CD4-positive, alpha-beta T cell treated with Interleukin-15 for 1 hour (primary cell): ENCODE measurements at regions not wholly inside any gene's neighbourhood (a gene's known extent, or its start where the extent isn't known, plus 50 kb on each side); places are given as distances from the start of the nearest gene placed in this dataset.
A peak's percentile ranks its signal among the peaks of the same experiment; 100 is the strongest.
"Not testable (repeated sequence)": the region's sequence is repeated elsewhere in the genome, so short reads cannot be mapped to it uniquely, and the experiment has no call there.

Experiments used
- DNase-seq: peaks from one replicate; pipeline ENCODE4 v3.0.0-alpha.2; 2020

DNA sequence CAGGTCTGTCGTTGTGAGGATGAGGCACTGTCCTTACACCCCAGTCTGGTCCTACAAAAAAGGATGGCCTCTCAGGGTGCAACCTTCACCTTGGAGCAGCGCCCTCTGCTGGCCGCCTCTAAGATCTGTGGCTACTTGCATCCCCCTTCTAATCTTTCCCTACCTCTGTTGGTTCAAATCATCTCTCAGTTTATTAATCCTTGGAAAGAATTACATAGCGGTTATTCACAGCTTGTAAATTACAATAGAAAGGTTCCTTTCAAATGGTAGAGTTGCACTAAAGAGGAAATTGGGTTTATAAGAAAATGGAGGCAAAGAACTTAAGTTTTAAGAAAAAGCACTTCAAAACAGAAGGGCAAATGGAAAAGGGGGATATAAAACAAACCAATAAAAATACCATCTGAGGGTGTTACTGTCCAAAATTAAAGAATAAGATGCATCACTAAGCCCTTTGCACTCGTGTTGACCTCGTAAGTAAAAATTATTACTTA lies 102.0 kb upstream of the PLEKHM1 start:
- peak; percentile 65 for DNase-seq

DNA sequence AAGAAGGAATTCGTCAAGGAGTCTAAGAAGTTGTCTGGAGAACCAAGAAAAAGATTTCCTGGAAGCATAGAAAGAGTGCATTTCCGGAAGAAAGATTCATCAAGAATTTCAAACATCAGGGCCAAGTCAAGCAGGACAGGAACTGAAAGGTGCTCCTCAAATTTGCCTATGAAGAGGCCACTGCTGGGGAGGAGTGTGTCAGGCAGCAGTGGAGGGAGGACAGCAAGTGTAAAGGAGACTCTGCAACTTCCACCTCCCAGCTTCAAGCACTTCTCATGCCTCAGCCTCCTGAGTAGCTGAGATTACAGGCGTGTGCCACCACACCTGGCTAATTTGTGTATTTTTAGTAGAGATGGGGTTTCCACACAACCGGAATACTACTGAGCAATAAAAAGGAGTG lies 105.8 kb upstream of the PLEKHM1 start:
- DNase-seq: not testable (repeated sequence)

DNA sequence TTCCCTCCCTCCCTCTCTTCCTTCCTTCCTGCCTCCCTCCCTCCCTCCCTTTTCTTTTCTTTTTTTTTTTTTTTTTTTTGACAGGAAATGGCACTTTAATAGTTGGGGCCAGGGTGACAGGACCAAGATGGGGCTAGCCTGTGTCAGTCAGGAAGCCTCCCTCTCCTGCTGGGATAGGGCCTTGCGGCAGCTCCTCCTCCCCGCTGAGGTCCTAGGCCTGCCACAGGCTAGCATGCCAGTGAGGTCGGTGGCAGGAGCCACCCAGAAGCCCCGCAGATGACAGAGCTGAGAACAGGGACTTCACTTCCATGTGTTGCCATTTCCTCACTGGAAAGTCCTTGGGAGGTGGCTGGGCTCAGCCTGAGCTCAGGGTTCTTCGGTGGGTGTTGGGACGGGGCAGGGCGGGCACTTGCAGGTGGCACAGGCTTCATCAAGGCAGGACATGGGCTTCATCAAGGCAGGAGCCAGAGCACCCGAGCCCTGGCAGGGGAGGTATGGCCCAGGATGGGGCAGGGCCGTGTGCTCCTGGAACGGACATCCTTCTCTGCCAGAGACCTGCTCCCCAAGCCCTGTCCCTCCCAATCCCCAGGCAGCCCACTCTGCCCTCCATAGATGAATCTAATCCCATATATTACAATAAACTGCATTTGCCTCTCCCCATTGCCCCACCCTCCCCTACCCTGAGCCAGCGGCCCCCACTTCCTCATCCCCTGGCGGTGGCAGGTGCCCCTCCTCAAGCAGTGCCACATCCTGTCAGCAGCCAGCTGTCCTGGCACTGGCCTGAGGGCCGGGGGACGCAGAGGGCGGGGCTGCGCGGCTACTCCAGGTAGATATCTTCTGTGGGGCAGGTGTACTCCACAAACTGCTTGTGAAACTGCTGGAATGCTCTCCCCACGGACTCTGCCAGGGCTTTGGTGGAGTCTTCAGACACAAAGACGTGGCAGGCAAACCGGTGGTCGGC lies 109.8 kb upstream of the PLEKHM1 start:
- DNase-seq: peak; percentile 37

DNA sequence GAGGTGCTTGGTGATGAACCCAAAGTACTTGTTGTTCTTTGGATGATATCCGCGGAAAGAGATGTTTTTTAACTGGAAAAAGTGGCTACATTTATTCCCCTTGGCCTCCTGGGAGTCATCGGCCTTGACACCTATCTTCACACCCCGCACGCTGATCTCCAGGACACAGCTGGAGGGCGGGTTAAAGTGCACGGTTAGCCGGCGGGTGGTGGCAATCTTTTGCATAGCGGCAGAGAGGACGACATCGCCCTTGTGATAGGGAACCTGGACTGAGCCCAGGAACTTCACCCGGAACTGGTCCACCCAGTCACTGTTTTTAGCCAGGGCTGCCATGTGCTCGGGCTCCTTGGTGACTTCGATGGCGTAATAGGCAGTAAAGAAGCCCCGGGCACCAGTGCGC lies 110.5 kb upstream of the PLEKHM1 start:
- DNase-seq: not testable (repeated sequence)

DNA sequence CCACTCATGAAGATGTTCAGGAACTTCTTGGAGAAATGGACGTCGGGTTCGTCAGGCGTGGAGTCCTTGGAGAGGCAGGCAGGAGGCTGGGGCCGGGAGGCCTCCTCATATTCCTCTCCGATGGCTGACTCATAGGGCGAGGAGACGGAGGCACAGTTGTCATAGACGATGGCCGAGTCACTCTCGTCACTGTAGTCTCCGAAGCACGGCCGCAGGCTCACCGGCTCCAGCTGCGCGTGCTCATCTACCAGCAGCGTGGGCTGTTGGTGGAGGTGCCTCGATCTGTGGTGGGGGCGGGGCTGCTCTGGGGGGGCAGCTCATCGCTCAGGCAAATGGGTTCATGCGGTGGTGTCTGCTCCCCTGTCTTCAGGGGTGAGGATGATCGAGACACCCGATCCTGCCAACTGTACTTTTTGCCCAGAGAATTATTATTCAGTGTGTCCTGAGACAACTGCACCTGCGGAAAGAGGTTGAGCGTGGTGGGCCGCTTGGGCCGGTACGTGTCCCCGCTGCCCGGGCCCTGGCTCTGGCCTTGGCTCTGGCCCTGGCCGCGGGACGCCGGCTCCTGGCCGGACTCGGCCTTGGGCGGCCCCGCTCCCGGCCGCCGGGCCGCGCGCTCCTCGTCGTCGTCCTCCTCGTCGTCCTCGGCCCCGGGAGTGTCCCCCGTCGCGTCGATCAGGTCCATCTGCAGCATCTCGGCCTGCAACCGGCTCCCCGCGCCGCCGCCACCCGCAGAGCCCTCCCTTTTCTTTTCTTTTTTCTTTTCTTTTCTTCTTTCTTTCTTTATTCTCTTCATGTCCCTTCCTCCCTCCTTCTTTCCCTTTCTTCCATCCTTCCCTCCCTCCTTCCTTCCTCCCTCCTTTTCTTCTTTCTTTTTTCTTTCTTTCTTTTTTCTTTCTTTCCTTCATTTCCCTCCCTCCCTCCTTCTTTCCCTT lies 111.4 kb upstream of the PLEKHM1 start:
- DNase-seq: not testable (repeated sequence)

DNA sequence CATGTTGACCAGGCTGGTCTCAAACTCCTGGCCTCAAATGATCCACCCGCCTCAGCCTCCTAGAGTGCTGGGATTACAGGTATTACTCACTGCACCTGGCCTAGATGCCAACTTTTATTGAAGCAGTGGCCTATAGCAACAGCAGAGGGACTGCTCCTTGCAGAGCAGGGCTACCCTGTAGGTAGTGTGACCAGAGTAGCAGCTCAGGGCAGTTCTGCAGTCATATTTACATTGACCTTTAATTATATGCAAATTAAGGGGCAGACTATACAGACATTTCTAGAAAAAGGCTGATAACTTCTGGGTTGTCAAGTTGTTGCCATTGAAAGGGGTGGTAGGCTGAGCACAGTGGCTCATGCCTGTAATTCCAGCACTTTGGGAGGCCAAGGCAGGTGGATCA lies 115.2 kb upstream of the PLEKHM1 start:
- DNase-seq: not testable (repeated sequence)

DNA sequence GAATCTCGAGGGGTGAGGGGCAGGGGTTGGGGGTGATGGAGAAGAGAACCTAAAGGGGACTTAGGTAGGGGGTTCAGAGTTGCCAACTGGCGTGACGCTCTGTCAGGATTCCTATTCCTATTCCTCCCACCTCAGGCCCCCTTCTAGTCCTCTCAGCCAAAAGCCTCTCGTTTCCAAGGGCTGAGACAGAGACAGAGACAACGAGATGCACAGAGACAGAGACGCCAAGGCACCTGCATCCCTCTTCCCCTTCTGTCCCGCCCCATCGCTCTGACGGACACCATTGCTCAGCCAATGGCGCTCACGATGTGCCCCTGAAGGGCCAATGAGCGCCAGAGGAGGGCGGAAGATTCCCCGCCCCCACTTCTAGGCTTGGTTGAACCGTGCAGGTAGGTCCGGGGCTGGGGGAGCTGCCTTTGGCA lies 129.5 kb upstream of the PLEKHM1 start:
- DNase-seq: peak; percentile 82

DNA sequence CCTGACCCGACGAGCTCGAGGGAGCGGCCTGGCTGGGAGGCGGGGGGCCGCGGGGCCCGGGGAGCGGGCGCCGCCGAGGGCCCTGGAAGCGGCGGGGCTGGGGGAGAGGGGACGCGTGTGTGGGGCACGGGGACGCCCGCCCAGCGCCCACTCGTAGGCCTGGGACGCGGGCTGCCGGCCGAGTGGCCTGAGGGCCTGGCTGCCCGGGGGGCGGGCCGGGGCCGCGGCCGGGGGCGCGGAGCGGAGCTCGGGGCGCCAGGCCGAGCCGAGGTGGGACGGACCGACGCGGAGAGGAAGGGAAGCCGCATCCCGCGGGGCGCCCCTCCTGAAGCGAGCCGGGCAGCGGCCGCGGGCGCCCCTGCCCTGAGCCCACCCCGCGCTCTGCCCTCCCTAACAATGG lies 129.9 kb upstream of the PLEKHM1 start:
- DNase-seq: not testable (repeated sequence)

DNA sequence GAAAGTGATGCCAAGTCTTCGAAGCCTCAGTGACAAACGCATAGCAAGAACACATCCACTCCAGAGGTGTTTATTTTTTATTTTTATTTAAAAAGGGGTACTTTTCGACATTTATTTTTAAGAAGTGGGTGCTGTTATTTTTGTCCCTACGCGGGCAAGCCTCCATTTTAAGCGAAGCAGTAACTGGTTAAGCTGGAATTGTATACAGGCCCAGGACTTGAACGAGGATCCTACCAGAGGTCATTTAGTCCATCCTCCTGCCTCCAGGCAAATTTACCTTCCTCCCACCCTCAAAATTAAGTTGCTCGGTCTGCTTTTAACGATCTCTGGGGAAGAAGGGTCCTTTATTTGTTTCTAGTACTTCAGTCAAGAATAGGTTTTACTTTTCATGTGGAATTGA lies 130.6 kb upstream of the PLEKHM1 start:
- not testable (repeated sequence) for DNase-seq

DNA sequence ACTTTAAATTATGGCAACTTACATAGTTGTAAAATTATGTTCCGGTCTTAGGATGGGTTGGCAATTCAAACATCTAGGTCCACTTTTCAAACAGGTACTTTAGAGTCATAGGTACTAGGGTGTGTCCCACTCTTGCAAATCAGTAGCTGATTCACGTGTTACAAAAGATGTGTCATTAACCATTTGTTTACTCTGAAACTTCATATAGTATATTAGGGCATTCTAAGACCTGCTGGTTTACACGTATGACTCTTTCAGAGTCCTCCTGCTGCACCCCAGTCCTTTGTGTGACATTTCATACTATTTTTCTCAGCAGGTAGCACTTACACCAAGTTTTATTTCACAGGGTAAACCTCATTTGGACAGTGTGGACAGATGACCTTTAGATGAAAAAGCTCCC lies 131.8 kb upstream of the PLEKHM1 start:
- DNase-seq: not testable (repeated sequence)

DNA sequence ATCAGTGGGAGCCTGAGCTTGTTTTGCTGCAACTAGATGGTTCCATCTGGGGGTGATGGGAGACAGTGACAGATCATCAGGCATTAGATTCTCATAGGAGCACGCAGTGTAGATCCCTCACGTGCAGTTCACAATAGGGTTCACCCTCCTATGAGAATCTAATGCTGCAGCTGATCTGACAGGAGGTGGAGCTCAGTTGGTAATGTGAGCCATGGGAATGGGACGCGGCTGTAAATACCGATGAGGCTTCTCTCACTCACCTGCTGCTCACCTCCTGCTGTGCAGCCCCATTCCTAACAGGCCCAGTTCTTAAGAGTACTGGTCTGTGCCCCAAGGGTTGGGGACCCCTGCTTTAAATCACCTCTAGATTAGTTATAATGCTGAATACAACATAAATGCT lies 137.5 kb upstream of the PLEKHM1 start:
- DNase-seq: no peak

DNA sequence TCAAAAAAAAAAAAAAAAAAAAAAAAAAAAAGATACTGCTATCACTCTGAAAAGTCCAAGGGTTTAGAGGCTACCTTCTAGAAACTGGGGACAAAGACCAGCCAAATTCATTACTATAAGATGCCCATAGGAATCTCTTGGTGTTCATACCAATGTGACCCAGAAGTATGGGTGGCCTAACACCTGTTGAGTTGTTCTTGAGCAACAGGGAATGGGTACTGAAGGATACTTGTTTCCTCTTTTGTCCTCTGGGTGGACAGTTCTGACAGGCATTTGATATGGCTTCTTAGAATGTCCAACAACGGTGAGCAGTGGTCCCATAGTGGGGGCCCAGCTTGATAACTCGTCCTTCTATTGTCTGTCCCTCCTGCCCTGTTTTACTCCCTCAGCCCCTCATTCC lies 141.4 kb upstream of the PLEKHM1 start:
- no peak for DNase-seq

DNA sequence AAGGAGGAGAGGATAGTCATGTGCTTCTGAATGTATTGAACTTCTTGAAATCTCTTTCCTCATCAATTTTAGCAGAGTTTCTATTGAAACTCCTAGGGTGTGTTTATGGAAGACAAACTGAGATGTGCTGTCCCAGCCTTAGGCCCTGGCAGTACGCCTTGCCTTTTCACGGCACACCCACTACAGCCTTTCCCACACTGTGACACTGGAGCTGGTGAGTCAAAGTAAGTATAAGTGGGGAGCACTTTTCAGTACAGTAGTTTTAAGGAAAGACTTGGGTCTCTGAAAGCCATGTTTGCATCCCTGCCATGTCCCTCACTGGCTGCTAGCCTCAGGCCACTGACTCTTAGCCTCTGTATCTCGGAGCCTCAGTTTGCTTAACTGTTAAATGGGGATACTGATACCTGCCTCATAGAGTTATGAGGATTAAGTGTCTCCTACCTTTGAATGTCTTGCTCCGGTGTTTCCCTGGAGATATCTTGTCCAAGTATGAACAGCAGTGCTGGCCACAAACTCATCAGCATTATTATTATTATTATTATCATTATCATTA lies 144.7 kb upstream of the CRHR1 start:
- DNase-seq: no peak

DNA sequence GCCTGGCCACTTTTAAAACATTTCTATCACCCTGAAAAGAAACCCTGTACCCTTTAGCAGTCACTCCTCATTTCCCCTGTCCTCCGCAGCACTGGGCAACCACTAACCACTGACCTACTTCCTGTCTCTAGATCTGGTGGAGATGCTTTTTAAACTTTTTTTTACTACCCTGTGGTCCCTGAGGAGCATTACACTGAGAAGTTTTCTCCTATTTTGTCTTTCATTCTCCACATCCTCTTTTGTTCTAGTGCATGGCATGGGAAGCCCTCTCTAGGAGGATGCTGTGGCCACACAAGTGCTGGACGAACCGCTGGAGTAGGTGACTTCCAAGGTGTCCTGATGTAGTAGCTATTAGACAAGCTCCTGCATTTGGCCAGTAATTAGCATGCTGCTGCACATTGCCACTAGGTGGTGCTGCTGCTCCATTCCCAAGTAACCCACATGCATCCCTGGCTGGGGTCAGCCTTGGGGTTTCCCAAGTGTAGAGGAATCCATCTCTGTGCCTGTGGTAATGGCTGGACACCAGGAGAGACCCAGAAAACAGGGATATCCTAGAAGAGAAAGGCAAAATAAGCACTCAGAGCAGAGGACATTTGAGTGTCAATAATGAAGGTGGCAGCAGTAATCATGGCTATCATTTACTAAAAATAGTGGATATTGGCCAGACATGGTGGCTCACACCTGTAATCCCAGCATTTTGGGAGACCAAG lies 143.8 kb upstream of the CRHR1 start:
- peak; percentile 60 for DNase-seq

DNA sequence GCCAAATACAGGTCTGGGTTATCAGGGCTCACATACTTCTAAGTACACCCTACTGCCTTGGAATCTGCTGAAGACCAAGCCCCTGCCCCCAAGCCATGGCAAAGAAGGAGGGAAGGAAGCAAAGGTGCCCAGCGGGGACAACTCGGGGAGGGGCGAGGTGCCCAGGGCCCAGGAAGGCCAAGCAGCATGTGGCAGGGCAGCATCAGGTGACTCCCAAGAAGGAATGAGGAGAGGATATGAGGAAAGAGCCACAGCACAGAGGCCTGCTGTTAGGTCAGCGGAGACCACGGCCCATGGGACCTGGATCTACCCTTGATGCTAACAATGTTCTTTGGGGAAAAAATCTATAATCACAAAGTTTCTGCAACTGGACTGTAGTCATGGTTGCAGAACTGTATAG lies 142.6 kb upstream of the CRHR1 start:
- DNase-seq: no peak

DNA sequence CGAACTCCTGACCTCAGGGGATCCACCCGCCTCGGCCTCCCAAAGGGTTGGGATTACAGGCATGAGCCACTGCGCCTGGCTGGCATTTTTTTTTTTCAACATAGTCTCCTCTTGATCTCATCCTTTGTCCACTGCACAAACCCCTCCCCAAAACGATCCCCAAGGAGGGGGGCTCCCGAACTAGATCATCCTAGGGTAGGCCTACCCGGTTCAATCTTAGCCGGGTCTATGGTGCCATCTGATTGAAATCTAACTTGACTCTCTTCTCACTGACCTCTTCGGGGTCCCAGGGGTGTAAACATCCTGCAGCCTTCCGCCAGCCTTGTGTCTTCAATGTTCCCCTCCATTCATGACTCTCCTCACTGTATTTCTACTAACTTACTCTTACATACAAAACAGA lies 140.5 kb upstream of the CRHR1 start:
- no peak for DNase-seq

DNA sequence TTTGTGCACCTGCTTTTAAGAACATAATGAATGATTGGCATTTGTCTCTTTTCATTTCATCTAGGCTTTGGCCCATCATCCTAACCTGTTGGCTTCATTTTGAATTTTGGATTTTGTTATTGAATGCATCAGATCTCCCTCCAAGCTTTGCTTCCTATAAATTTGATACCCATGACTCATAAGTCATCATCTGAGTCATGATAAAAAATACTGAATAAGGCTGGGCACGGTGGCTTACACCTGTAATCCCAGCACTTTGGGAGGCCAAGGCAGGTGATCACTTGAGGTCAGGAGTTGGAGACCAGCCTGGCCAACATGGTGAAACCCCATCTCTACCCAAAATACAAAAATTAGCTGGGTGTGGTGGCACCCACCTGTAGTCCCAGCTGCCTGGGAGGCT lies 139.5 kb upstream of the CRHR1 start:
- not testable (repeated sequence) for DNase-seq

DNA sequence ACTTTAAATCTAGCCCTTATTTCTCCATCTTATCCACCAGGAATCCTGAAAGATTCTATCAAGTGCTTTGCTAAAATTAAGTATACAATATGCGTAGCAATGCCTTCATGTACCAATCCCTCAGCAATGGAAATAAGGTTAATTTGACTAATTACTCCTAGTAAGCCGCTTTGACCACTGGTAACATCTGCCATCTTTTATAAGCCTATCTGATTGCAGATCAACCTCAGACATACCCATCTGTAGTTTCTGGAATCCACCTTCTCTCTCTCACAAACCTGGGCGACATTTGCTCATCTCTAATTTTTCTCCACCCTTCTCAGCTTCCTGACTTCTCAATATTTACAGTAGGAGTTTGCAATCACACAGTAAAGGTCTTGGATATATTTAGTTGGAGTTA lies 138.8 kb upstream of the CRHR1 start:
- DNase-seq: no peak

DNA sequence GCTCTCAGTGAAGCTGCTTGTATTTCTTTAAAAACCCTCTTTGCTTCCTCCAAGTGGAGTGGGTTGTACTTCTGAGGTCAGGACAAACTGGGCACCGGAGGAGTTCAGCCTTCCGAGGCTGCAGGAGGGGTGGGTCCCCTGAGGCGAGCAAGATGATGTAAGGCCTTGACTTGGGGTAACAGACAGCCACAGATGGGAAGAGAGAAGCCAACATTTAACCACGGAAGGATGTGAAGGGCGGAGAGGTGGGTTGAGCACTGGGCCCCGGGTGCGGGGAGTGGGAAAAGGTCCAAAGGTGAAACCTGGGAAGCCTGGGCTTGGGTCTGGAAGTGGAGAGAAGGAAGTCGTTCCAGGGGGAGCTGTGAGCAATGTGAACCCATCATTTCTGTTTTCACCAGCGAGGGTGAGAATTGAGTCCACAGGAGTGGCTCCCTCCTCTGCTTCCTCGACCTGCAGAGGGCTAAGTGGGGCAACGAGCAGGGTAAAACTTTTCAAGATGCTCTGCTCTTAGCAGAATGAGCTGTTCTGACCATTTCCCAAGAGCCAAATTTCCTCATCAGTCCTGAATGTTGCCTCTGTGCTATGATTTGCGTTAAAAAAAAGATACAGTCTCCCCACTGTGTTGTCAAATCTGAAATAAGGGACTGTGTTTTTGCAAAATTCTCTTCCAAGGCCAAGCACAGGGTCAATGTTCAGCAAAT lies 137.7 kb upstream of the CRHR1 start:
- DNase-seq: no peak

DNA sequence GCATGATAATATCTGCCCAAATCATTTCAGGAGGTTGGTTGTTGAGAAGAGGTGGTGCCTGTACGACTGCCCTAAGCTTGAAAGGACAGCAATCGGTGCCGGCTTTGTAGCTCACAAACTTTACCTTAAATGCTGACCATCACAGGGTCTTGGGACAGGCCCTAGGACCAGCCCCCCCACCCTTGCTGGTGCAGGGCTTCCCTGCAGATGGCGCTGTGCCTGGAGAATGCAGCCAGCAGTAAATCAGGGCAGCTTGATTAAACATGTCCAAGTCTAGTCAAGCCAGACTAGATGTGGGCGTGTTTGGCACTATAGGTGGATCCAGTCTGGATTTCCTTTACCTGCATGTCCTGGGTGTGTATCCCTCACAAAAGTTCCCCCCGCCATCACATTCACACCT lies 135.5 kb upstream of the CRHR1 start:
- DNase-seq: no peak

DNA sequence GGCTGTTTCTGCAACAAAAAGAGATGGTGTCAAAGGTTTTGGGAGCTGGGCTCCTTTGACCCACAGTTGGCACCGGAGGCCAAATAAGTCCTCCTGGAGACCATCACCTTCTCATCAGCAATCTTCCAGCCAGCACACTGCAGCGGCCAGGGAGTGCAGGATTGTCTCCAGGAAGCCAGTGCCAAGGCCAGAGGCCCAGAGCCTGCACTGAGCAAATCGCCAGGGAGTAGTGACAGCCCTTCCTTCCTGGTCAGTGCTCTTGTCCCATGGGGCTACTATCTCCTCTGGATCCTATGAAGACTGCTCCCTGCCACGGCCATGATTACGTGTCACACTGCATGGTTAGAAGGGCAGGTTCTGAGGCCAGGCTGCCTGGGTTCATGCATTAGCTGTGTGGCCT lies 134.3 kb upstream of the CRHR1 start:
- DNase-seq: no peak

DNA sequence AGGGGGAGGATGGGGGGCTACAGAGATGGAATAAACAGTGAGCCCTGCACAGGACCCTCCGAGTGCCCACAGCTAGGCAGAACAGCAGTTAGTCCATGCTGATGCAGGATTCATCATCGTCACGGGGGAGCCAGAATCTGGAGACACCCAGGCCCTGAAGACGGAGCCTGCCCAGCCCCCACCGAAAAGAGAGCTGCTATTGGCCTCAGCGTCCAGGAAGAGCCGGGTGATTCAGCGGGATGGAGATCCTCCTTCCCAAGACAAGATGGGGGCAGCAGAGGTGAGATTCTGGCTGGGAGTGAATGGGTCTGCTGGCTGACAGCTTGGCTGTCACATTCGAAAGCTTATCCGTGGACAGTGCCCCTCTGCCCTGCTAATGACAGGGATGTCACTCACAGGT lies 133.6 kb upstream of the CRHR1 start:
- no peak for DNase-seq
